ENCODE measurements at regions not wholly inside any gene's neighbourhood (a gene's known extent, or its start where the extent isn't known, plus 50 kb on each side); places are given as distances from the start of the nearest gene placed in this dataset.

DNA sequence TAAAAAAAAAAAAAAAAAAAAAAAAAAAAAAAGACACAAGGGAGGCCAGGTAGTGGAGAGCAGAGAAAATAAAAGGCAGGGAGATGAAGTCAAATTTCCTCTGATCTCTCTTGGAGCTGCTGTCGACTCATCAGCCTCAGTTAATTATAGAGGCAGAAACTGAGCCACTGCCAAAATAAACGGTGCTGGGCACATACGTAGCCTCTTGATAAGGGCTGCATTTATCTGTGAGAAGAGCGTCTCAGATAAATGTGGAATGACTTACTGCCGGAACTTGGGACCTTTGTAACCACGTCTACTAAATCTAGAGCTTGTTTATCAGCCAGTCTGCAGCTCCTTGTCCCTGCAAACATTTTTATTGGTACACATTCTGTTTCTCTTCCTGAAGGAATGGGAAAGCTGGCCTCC, 162.3 kb downstream of the BAMBI start:
- TF ChIP-seq, protein P1, sequence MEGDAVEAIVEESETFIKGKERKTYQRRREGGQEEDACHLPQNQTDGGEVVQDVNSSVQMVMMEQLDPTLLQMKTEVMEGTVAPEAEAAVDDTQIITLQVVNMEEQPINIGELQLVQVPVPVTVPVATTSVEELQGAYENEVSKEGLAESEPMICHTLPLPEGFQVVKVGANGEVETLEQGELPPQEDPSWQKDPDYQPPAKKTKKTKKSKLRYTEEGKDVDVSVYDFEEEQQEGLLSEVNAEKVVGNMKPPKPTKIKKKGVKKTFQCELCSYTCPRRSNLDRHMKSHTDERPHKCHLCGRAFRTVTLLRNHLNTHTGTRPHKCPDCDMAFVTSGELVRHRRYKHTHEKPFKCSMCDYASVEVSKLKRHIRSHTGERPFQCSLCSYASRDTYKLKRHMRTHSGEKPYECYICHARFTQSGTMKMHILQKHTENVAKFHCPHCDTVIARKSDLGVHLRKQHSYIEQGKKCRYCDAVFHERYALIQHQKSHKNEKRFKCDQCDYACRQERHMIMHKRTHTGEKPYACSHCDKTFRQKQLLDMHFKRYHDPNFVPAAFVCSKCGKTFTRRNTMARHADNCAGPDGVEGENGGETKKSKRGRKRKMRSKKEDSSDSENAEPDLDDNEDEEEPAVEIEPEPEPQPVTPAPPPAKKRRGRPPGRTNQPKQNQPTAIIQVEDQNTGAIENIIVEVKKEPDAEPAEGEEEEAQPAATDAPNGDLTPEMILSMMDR (IDR thresholded peaks at IDR 0.05; ENCODE audit: borderline replicate concordance, control extremely low read depth, extremely low read depth, insufficient read depth, missing control alignments), result no peak
- in situ Hi-C loops (cut with MboI; ENCODE audit: low sequenced_read_pairs, unreplicated experiment), result no loop called here
- no peak for DNase-seq (ENCODE audit: low spot score)

DNA sequence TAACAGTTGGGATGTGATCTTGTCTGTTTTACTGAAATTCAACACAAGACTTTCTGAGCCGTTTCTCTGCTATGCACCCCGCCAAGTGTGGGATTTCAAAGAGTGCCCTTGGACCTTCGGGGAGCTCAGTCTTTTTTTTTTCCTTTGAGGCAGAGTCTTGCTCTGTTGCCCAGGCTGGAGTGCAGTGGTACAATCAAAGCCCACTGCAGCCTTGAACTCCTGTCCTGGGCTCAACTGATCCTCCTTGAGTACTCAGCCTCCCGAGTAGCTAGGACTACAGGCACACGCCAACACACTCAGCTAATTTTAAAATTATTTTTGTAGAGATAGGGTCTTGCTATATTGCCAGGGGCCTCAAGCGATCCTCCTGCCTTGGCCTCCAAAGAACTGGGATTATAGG, 162.9 kb downstream of the BAMBI start:
- TF ChIP-seq, protein P1 (IDR thresholded peaks at IDR 0.05; ENCODE audit: borderline replicate concordance, control extremely low read depth, extremely low read depth, insufficient read depth, missing control alignments), result no peak
- no peak for DNase-seq (ENCODE audit: low spot score)
- in situ Hi-C loops (cut with MboI; ENCODE audit: low sequenced_read_pairs, unreplicated experiment), result no loop called here

DNA sequence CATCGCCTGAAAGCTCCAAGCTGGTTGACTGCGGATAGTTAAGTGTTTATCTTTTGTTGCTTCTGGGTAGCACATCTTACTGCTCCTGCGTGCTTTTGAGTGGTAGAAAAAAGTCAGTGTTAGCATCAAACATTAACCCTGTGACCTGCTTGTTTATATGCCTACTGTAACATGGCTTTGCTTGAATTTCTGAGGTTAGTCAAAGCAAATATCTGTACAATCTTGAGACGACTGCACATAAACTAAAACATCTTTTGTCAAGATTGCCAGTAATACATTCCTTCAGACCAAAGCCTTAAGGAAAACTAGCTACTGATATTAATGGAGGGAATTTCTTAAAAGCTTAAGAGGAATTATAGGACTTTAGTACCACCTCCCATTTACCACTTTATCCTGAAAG, 163.7 kb downstream of the BAMBI start:
- DNase-seq (ENCODE audit: low spot score), result no peak
- in situ Hi-C loops (cut with MboI; ENCODE audit: low sequenced_read_pairs, unreplicated experiment), result no loop called here
- TF ChIP-seq, protein P1 (IDR thresholded peaks at IDR 0.05; ENCODE audit: borderline replicate concordance, control extremely low read depth, extremely low read depth, insufficient read depth, missing control alignments), result no peak

DNA sequence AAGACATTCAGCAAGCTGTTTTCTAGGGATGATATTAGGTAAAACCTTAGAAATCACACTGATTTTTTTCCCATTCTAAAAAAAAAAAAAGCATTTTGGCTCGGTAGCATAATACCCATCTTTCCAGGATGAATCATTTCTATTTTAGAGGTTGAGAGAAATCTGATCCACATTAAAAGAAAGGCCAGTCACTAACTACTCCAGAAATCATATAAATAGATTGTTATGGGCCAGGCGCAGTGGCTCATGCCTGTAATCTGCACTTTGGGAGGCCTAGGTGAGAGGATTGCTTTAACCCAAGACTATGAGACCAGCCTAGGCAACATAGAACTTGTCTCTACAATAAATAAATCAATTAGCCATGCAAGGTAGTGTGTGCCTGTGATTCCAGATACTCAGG, 164.3 kb downstream of the BAMBI start:
- TF ChIP-seq, protein P1 (IDR thresholded peaks at IDR 0.05; ENCODE audit: borderline replicate concordance, control extremely low read depth, extremely low read depth, insufficient read depth, missing control alignments), result no peak
- in situ Hi-C loops (cut with MboI; ENCODE audit: low sequenced_read_pairs, unreplicated experiment), result no loop called here
- DNase-seq (ENCODE audit: low spot score), result no peak

DNA sequence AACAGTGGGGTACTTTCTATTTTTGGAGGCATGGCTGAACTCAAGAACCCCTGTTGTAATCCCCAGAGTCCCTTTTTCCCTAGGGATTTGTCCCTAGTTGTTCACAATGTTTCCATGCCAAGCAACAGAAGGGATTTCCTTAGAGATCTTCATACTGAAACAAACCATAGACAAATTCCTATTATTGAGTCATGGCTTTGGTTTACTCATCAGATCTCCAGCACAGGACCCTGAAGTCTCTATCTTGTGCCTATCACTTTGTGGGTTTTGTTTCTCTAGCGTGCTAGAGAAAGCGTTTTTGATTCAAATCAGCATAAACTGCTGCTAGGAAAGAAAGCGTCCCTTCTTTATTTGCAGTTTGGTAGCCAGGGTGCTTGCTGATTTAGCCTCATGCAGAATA, 165.0 kb downstream of the BAMBI start:
- in situ Hi-C loops (cut with MboI; ENCODE audit: low sequenced_read_pairs, unreplicated experiment), result no loop called here
- no peak for DNase-seq (ENCODE audit: low spot score)
- TF ChIP-seq, protein P1 (IDR thresholded peaks at IDR 0.05; ENCODE audit: borderline replicate concordance, control extremely low read depth, extremely low read depth, insufficient read depth, missing control alignments), result no peak

DNA sequence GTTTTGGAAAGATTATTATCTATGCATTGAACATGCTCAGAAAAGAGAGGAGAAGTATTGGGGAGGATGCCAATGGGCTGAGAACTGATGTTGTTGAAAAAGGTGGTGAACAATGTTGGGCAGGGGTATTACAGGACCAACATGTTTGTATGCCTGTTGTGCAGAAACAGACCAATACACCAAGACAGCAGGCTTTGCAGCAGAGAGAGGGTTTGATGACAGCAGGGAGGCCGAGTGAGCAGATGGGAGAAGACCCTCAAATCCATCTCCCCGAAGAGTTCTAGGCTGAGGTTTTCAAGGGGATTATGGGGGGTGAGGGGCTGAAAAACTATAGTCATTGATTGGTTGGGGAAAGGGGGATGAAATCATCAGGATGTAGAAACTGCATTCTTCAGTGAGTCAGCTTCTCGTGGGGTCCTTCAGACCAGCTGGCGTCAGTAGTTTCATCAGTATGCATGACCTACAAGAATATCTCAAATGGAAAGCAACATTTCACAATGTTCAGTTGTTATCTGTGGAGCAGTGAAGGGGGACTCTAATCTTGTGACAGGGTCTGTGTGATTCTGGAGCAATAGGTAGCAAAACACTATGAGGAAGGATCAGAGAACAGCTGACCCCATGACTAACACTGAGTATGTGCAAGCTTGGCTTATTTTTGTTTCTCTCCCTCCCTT, 167.8 kb downstream of the BAMBI start:
- no peak for DNase-seq (ENCODE audit: low spot score)
- TF ChIP-seq, protein P1 (IDR thresholded peaks at IDR 0.05; ENCODE audit: borderline replicate concordance, control extremely low read depth, extremely low read depth, insufficient read depth, missing control alignments), result no peak
- in situ Hi-C loops (cut with MboI; ENCODE audit: low sequenced_read_pairs, unreplicated experiment), result no loop called here
